HG02798 (cell line): ENCODE measurements at regions not wholly inside any gene's neighbourhood (a gene's known extent, or its start where the extent isn't known, plus 50 kb on each side); places are given as distances from the start of the nearest gene placed in this dataset.
A peak's percentile ranks its signal among the peaks of the same experiment; 100 is the strongest.

ENCODE experiments used
- ATAC-seq: cut with Tn5 transposase; IDR thresholded peaks from one replicate; pipeline ENCODE4 v1.9.1; 2021; ENCODE audit warnings: mild to moderate bottlenecking; ENCODE audit not compliant: unreplicated experiment, poor library complexity

- peak; percentile 19 for ATAC-seq
These were observed 522.5 kb downstream of the EPM2A start for GRCh38 chr6:145212813-145213212.

DNA sequence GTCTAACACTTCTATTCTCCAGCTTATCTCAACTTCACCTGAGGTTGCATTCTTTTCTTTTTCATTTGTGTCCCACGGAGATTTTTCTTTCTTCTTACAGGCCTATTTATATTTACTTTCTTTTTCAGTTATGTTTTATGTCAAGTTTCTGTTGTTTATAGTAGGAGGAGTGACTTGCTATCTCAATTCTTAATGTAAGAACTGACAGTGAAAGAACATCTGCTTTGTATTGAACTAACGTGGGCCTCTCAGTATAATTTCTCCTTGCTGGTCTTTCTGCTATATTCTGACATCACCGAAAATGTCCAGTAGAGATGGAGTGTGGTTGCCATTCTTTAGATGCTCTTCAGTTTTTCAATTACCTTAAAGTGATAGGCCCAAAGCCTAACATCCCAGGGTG lies 521.7 kb downstream of the EPM2A start:
- peak; percentile 85 for ATAC-seq

- no peak for ATAC-seq
These were observed 520.8 kb downstream of the EPM2A start for GRCh38 chr6:145214570-145214969.

DNA sequence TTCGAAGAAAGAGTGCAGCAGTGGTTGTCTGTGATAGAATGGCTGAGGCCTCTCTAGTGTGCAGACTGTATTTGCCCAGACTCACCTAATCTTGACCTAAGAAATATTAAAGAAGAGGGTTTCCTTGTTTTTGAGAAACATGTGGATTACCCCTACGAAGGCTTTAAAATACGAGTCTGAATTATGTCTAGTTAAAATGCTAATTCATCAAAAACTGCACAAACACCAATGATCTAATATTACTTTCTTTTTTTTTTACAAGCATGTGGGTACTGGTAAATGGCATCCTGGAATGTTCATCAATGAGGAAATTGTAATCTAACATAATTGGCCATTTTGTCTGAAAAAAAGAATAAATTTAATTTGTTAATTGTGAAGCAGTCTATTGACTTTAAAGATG lies 510.9 kb downstream of the EPM2A start:
- ATAC-seq = no peak

- no peak for ATAC-seq
These were observed 509.8 kb downstream of the EPM2A start for GRCh38 chr6:145225500-145225899.

DNA sequence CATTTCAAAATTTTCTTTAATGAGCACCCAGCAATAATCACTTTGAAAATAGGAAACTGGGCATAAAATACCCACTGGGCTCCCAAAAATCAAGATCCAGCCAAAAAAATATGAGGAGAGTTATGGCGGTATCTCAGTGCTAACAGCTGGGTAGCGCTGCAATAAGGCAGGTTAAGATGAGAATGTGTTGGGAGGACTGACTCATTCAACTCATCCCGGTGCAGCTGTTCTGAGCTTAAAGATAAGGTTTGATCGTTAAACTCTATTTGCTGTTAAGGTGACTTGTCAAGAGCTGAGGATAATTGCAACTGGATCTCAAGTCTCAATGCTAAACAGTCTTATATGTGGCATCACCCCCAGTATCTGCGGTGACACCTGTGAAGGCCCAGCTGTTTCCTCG lies 507.7 kb downstream of the EPM2A start:
- no peak for ATAC-seq

- no peak for ATAC-seq
These were observed 506.2 kb downstream of the EPM2A start for GRCh38 chr6:145228962-145229582.

- ATAC-seq = no peak
These were observed 501.4 kb downstream of the EPM2A start for GRCh38 chr6:145233955-145234354.

- no peak for ATAC-seq
These were observed 500.1 kb downstream of the EPM2A start for GRCh38 chr6:145235207-145235606.

DNA sequence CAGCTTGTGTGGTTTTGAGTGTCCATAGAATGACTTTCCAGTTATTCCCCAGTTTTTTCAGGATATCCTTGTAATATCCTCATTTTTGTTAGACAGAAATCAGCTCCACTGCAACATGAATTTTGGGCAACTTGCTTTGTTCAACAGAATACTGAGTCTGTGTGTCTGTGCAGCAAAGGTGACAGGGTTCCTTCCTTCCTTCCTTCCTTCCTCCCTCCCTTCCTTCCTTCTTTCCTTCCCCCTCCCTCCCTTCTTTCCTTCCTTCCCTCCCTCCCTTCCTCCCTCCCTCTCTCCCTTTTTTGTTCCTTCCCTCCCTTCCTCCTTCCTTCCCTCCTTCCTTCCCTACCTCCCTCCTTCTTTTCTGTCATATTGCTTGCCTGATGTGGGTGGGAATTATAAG lies 496.5 kb downstream of the EPM2A start:
- ATAC-seq = no peak

- no peak for ATAC-seq
These were observed 494.3 kb downstream of the EPM2A start for GRCh38 chr6:145241039-145241438.

DNA sequence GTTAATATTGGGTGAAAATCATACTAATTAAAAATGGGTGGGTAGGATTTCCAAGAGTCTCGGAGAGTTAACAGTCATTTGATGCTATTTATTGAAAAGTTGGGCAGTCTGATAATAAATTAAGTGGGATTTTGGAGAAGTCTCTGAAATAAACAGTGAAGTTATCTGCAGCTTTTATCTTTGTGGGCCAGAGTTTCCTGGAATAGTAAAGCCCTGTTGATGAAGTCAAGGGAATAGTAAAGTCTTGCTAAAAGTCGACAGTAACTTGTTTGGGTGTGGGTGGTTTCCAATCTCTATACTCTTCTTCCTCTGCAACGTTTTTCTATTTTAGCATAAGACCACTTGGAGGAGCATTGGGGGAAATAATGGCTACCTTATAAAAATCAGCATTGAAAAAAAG lies 493.6 kb downstream of the EPM2A start:
- ATAC-seq = no peak

DNA sequence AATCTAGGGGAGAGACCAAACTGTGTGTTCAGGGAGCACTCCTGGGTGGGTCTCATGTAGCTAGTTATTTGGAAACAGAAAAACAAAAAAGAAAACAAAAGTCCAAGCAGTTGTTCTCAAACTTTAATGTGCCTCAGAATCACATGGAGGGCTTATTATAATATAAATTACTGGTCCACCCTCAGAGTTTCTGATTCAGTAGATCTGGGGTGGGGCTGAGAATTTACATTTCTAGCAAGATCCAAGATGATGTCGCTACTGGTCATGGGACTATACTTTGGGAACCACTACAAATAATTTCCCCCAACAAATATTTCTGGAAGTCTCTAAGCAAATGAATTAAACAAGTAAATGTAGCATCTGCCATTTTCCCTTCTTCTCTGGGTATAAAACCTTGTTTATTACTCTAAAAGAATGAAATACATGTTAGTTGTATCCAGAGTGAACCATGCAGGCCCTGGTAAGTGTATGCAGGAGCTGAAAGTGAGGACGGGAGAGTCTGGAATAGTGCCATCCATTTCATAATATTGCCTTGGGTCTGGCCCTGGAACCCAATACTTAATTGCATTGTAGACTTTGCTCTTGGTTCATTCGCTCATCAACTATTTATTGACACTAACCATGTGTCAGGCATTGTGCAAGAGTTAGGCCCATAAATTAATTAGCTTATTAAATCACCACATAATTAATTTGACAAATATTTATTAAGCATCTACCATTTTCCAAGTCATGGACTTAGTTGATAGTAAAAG lies 490.8 kb downstream of the EPM2A start:
- ATAC-seq = no peak

DNA sequence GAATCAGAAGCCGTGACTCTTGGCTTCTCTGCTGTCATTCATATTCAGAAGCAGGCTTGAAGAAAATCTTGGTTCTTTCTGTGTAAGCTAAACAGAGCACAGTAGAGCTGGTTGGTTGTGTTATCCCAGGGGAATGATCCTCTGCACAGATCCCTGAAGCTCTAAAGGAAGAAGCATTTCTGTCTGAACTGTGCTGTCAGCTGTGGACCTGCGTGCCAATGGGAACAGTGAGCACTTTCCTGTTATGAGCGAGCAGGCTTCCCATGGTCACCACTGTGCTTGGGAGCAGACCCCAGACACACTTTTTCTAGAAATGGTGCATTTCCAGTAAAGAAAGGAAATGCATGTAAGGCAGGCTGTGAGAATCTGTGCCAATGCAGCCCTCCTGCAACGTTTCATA lies 490.2 kb downstream of the EPM2A start:
- no peak for ATAC-seq

DNA sequence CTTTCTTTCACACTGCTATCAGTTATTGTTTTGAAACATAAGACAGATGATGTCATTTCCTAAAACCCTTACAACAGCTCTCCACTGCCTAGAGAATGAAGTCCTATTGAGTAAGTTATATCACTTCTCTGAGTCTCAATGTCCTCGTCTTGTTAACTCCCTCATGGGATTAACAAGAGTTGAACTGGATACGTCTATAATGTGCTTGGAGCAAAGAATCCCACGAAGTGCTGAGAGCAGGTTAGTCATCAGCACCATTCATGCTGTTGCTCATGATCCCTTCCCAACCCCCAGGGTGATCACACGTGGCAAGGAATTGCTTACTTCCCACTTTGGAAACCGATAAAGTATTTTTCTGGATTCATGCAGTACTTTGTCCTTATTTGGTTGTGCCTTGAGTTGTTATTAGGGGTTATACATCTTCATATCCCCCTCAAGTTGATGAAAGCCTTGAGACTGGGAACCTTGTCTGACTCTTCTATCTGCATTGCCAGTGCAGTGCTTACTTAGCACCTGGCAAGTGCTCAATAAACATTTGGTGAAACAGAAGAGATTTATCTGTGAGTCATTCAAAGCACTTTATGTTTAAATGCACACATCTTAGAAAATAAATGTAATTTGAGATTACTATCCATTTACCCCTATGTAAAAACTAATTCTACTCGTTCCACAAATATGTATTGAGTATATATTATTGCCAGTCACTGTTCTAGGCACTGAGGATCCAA lies 487.5 kb downstream of the EPM2A start:
- no peak for ATAC-seq

DNA sequence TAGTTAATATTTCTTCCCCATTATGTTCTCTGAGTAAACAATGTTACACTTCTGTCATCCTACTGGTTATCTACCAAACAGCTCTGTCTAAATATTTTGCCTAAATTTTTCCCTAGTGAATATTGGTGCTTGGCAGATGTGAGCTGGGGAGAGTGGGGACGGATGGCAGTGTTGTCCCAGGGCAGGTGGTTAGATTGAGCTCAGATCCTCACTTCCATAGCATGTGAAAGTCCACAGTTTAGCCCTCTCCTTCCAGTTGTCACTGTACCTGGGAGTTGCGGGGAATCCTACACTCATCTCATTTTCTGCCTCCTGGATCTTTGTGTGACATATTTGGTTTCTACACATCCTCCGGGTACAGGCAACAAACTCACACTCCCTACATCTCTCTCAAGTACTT lies 484.9 kb downstream of the EPM2A start:
- ATAC-seq = no peak

DNA sequence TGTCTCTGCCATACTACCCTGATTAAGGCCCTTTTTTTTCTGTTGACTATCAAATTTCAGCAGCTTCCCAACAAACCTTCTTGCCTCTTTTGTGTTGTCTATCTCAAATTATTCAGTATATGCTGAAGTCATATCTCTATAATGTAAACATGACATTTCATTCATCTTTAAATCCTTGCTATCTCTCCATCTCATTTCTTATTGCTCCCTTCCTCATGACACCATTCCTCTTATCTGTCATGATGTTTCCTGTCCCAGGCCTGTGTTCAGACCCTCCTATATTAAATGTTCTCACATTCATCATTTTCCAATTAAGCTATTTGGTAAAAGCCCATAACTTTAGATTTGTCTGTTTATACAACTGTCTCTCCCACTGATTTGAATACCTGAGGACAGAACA lies 482.6 kb downstream of the EPM2A start:
- ATAC-seq = no peak

DNA sequence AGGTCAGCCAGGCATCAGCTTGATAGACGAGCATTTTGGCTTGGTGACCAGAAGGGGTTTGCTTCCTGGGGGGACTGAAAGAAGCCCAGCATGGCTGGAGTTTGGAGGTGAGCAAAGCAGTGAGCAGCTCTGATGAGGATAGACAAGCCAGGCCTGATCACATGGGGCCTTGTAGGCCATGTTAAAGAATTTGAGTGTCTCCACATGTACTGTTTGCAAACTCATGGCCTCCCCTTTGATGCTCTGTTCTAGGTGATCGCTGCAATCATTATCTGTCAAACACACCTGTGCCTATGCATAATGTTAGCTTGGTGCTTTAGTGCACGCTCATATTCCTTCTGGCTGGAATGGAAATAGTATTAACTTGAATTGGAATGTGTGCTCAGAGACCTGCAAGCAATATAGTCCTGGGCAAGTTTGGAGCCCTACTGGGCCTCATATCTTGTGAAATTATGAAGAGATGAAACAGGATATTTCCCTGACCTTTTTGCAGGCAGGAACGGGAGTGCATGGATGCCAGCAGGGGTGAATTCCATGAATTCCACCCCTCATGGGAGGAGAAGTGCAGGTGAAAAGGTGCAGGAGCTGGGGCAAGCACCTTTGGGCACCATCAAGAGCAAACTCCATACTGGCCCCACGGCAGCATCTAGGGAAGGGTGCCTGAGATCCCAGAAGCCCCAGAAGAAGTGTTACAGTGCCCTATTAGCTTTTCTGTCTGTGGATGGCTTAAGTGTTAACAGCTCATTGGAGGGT lies 480.5 kb downstream of the EPM2A start:
- ATAC-seq = no peak

DNA sequence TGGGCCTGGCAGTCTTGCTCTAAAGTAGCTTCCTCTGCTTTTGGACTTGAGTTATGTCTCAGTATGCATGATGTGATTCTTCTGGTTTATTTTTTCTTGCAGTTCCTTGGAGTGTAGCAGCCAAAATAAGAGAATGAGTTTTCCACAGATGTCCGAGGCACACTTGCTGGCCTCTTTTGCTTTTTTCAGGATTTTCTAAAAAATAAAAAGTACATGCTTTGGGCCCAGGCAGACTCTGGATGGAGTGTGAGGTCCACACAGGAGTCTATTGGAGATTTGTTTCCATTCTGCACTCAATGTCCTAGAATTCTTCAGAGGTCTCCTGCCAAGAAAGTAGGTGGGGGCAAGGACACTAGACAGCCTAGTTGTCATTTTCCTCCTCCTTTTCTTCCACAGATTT lies 477.6 kb downstream of the EPM2A start:
- no peak for ATAC-seq

DNA sequence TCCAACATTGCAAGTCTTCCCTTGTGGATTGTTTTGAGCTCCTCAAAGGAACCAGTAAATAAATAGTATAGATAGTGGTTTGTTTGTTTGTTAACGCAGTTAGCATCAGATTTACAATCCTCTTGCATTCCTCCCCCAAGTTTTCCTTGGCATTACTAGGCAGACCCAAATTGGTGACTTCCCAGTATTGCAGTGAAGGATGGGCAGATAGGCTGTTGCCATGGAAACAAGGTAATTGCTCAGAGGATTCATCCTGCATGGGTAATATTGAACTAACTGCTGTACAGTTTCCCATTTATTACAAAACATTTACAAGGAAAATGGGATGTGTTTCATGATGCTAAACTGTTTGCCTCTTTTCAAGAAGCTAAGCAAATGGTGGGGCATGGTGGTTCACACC lies 477.2 kb downstream of the EPM2A start:
- no peak for ATAC-seq
